GM18508 (cell line): ENCODE measurements at regions not wholly inside any gene's neighbourhood (a gene's known extent, or its start where the extent isn't known, plus 50 kb on each side); places are given as distances from the start of the nearest gene placed in this dataset.

Experiments used
- ATAC-seq: cut with Tn5 transposase; IDR thresholded peaks from one replicate; pipeline ENCODE4 v1.9.1; 2021; ENCODE audit warnings: moderate number of reproducible peaks; ENCODE audit not compliant: insufficient read depth, unreplicated experiment

GRCh38 chr3:193754719-193755118, 161.7 kb downstream of the OPA1 start:
- ATAC-seq, result no peak

DNA sequence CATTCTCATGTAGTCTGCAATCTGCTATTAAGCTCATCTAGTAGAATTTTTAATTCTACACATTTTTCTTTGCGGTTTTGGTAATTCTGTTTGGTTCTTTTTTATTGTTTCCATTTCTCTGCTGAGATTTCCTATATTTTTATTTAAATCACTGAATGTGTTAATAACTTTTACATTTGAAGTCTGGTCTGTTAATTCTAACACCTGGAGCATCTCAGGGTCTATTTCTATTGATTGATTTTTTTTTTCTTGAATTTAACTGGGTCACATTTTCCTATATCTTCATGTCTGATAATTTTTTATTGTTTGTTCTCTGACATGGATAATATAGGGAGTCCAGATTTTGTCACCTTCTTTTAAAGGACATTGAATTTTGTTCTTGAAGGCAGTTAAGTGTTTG, 163.5 kb downstream of the OPA1 start:
- ATAC-seq, result no peak

DNA sequence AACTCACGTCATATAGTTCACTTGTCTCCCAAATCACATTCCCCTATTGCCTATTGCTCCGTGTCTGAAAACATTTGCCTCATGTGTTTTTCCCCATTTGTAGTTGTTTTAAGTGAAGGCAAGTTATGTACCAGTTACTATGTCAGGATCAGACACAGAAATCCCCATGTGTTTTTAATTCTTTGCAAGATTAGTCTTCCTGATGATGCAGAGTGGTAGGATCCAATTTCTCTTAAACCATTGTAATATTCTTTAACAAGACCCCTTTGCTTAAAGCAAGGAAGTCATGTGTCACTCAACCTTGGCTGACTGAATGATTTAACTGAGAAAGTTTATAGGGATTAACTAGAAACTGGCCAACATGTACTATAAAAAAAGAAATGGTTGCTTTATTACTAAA, 164.4 kb downstream of the OPA1 start:
- no peak for ATAC-seq

- no peak for ATAC-seq
Measured at GRCh38 chr3:193761969-193762368, 169.0 kb downstream of the OPA1 start.

GRCh38 chr3:193762657-193763056, 169.6 kb downstream of the OPA1 start:
- ATAC-seq, result no peak

GRCh38 chr3:193764959-193765358, 172.0 kb downstream of the OPA1 start:
- ATAC-seq, result no peak

DNA sequence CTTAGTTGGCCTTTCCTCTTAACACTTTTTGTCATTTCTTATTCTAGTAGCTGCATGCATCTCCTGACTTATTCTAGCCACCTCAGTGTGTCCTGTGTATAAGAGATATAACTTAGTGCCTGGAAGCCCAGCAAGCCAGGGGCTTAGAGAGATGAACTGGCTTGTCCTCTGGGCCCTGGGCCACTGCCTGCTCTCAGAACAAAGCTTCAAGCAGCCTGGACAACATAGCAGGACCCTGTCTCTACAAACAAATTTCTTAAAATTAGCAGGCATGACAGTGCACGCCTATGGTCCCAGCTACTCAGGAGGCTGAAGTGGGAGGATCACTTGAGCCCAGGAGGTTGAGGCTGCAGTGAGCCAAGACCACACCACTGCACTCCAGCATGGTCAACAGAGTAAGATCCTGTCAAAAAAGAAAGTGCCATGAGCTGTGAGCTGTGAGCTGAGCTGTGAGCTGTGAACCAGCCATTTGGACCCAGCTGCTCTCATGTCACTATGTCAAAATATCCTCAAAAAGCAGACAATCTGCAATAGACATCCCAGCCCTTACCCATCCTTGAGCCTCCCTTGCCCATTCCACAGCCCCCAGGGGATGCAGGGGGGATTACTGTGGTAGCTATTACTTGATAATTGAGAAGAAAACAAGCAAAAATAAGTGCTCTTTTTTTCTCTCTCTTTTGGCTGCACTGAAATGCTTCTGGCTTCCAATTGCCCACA, 174.5 kb downstream of the OPA1 start:
- ATAC-seq, result no peak

DNA sequence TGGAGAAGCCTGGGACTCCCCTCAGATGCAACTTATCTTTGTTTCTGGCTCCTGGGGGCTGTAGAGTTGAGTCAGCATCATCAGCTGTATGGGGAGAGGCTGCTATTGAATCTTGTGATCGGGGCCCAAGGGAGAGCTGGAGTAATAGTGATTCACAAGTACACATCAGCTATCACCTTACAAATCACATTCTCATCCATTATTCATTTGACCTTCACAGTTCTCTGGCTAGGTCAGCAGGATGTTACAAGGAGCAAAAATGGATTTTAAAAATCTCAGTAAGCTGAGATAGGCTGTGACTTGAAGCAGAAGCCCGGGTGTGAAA, 175.0 kb downstream of the OPA1 start:
- no peak for ATAC-seq

GRCh38 chr3:193769437-193769836, 176.4 kb downstream of the OPA1 start:
- no peak for ATAC-seq

- ATAC-seq, result no peak
Measured at GRCh38 chr3:193771011-193771652, 178.1 kb downstream of the OPA1 start.

- no peak for ATAC-seq
Measured at GRCh38 chr3:193771653-193772421, 178.8 kb downstream of the OPA1 start.

- ATAC-seq, result no peak
Measured at GRCh38 chr3:193772422-193772763, 179.4 kb downstream of the OPA1 start.

DNA sequence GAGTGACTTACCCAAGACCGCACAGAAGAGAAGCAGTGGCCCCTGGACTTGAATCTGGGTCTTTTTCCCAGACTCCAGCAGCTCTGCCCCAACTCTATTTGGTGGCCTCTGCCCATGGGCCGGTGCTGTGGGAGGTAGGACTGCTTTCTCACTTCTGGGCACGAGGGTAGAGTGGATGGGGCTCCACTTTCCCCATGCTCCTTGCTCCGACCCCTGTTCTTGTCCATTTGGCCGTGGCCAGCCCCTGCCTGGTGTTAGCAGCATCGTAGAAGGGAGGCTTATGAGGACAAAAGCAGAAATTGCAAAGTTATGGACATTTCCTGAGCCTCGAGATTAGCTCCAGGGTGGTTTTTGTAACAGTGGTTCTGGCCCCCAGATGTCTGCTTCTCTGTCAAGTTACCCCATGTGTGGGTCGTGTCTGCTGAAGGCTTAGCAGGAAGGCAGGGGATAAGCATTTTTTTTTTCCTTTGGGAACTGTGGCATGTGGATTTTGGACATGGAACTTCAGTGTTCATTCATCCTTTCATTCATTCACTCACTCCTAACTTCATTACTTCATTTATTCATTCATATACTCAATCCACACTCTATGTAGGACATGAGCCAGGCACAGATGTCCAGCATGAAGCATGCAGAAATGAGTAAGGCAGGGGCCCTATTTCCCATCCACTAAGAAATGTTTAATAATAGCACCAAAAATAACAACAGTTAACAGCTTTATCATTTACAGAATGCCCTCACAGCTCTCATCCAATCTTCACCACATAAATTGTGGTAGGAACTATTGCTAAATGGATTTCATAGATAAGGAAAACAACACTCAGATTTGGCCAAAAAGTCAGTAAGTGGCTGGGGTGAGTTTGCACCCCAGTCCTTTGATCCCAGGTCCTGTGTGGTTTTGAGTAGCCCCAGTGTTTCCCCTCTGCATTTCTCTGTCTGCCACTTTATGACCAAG, 180.5 kb downstream of the OPA1 start:
- no peak for ATAC-seq

DNA sequence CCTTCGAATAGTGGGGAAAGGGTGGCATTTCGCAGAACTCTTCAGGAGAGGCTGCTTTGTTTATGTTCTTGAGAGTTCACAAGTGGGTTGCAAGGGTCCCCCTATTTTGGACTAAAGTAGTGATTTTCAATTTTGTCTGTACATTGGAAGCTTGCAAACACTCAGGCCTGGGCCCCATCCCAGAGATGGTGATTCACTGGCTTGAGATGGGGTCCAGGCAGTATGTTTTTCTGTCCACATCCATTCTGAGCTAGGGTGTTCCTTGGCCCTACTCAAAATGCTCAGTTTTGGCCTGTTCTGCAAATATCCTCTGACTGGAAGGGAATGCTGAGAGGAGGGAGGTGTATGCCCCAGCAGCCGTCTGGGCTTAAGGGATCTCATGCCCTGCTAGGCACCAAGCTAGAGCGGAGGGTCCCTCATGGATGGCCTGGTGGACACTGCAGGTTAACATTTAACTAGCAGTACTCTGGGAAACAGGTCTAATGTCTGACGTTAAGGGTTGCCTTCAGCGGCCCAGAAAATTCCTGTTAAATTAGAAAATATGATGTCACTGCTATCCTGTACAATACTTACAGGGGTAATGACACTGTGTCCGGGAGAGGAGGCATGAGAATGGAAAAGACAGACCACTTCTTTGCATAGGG, 181.4 kb downstream of the OPA1 start:
- no peak for ATAC-seq

GRCh38 chr3:193774916-193775285, 181.9 kb downstream of the OPA1 start:
- ATAC-seq, result no peak

DNA sequence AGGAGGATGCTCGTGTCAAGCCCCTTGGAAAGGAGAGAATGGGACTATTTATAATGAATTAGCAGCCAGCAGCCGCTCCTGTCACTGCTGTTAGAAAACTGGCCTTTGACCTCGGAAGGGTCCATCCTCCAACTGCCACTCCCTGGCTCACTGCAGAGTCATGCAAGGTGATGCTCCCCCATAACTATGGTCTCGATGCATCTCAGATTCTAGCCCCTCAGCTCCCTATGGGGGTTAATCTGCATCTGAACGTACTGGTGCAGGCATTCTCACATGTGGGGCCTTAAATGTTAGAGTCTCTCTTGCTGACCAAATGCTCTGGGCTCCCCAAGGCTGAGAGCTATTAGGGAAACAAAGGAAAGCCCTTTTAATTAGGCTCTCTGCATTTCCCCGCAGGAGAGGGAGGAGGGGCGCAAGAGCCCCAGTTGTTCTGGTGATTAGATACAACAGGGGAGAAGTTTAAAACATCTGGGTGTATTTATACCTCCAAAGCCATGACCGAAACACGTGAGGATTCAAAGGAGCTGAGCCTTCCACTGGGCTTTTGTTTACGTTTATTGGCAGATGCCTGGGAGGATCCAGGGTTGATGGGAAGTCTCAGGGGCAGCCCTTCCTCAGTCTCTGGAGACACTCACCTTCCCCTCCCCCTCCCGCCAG, 182.5 kb downstream of the OPA1 start:
- no peak for ATAC-seq

GRCh38 chr3:193776626-193777358, 183.8 kb downstream of the OPA1 start:
- no peak for ATAC-seq

DNA sequence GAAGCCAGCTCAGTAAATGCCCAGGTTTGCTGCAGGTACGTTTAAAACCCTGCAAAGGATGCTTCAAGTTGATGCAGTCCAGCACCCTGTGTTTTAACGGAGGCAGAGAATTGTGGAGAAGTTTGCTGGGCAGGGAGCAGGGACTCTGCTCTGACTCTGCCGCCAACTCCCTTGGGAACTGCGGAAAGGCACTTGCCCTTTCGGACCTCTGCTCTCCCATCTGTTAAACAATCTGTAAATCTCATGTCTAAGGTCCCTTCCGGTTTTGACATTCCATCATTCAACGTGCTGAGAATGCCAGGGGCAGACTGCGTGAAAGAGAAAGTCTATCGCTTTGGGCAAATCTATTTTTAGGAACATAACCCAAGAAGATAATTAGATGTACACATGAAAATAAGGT, 184.5 kb downstream of the OPA1 start:
- no peak for ATAC-seq

DNA sequence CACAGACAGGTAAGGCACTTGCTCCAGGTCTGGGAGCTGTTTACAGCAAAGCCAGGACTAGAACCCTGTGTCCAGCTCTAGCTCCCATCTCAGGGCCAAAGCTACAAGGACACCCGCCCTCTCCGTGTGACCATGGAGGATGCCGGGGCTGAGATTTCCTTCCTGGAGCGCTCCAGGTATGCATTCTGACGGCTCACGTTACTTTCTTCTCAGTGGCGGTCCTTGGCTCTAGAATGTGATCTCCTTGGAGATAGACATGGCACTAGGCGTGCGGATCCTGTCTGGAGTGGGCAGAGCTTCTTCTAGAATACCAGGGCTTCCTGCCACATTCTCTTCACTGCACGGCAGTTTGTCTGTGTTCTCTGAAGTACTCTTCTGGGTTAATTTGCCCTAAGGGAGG, 185.7 kb downstream of the OPA1 start:
- ATAC-seq, result no peak
